ENCODE measurements at regions not wholly inside any gene's neighbourhood (a gene's known extent, or its start where the extent isn't known, plus 50 kb on each side); places are given as distances from the start of the nearest gene placed in this dataset.

DNA sequence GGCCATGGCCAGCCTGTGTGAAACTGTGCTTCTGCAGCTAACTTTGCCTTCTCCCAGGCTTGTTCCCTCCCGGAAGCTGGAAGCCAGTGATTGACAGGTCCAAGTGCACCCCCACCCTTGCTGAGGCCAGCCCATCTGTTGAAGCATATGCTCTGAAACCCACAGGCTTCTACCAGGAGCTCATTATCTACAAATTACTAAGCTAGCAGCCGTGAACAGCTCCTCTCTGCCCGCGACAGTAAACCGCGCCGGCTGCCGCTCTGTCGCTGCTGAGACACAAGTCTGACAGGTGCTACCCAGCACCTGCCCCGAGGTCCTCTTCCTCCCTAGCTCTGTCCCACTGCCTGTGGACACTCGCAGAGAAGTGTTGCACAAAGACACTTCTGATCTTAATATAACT lies 490.9 kb downstream of the GADD45G start:
- TF ChIP-seq POLR2AphosphoS5 (IDR thresholded peaks at IDR 0.05) (no peak), CTCF (IDR thresholded peaks at IDR 0.05) (no peak), POLR2A (IDR thresholded peaks at IDR 0.05) (no peak), EP300 (IDR thresholded peaks at IDR 0.05) (no peak)

All from gastroesophageal sphincter (tissue), 3 donors.